IPS-11a (cell line): ENCODE measurements at regions not wholly inside any gene's neighbourhood (a gene's known extent, or its start where the extent isn't known, plus 50 kb on each side); places are given as distances from the start of the nearest gene placed in this dataset.

Experiments
- H3K4me3 ChIP-seq: one replicate; pipeline ENCODE4 v1.5.1; 2013; ENCODE audit warnings: low read depth, low read length, control low read depth

DNA sequence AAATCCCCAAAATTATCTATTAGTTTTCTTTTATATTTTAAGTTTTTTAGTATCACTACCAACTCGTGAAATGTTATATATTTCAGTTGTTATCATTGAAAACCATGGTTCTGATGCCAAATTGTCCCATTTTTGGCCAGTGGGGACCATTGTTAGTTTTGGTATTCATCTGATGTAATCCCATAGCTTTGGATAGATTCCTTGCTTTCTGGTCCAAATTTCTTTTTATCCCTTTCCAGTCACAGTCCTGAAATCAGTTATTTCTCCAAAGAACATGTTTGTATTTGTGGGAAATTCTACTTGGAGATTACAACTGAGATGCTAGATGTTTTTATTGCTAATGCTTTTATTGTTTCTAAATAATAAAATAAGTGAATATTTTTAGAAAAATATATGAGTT is 976.8 kb upstream of the CRIM1 start:
- H3K4me3 ChIP-seq: no peak overlapping the region

DNA sequence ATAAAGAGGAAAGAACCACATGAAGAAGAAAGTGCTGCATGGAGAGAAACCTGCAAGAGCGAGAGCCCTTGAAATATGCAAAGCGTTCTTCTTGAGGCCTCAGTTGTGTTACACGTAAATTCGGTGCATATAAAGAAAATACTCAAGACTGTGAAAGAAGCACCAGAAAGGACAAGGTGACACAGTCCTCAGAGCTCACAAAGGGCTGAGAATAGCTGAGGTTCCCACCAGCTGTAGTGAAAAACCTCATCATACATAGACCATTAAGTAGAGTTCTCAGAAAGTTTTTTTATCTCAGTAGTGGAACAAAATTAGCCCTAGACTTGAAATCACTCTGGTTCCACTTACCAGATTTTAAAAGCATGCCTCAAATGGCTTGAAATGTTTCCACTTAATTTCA is 980.7 kb upstream of the CRIM1 start:
- H3K4me3 ChIP-seq: no peak overlapping the region

DNA sequence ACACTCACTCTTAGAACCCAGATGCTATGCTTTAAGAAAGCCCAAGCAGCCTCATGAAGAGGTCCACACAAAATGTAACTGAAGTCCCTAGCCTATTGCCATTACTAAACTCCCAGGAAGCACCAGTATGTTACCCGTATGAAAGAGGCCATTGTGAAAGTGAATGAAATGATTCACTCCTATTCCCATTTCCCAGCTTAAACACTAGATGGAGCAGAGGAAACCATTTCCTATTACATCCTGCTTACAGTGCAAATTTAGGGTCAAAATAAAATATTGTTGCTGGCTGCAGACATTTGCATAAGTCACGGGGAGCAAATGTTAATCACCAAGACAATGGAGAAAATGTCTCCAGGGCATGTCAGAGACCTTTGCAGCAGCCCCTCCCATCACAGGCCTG is 989.7 kb upstream of the CRIM1 start:
- H3K4me3 ChIP-seq: no peak overlapping the region

GRCh38 chr2:35356332-35356731 is 999.2 kb upstream of the CRIM1 start:
- no peak overlapping the region for H3K4me3 ChIP-seq

GRCh38 chr2:35355056-35355455 is 1000.5 kb upstream of the CRIM1 start:
- H3K4me3 ChIP-seq: no peak overlapping the region

GRCh38 chr2:35347561-35347960 is 1008.0 kb upstream of the CRIM1 start:
- H3K4me3 ChIP-seq: no peak overlapping the region

- H3K4me3 ChIP-seq: no peak overlapping the region
These were observed 1012.4 kb upstream of the CRIM1 start for GRCh38 chr2:35343135-35343534.

DNA sequence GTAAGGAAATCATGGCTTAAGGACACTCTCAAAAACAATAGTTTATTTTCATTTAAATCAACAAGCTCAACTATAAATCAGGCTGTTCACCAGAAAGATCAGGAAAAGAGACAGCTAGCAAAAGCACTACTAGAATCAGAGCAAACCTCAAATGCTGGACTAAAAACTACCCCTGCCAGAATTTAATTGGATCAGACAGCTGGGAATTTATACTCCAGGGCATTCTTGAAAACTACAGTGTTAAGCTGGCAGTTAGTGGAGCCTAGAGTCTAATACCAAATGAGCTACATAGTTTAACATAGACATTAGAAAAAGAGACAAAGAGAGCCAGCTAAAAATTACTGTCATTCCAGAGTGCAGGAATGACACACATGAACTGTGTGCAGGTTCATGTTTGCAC is 1016.4 kb upstream of the CRIM1 start:
- H3K4me3 ChIP-seq: no peak overlapping the region

GRCh38 chr2:35337922-35338321 is 1017.7 kb upstream of the CRIM1 start:
- no peak overlapping the region for H3K4me3 ChIP-seq

GRCh38 chr2:35314049-35314448 is 1041.5 kb upstream of the CRIM1 start:
- H3K4me3 ChIP-seq: no peak overlapping the region

DNA sequence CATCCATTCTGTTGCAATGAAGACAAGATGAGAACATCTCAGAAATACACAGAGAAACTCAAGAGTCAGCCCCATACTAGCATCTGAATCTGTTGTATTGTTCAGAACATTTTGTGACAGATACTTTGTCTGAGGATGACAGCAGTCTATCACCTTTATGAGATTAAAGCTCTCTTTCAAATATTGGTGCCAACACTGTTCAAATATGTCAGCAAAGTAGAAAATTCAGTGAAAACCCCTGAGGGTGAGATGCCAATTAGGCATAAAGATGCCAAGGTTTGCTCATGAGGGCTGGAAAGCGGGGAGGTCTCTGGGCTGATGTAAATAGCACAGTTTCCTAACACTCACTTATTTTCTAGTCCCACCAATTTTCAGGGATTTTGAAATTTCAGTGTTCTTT is 1054.2 kb upstream of the CRIM1 start:
- H3K4me3 ChIP-seq: no peak overlapping the region

- H3K4me3 ChIP-seq: no peak overlapping the region
These were observed 1057.1 kb upstream of the CRIM1 start for GRCh38 chr2:35298493-35298892.

DNA sequence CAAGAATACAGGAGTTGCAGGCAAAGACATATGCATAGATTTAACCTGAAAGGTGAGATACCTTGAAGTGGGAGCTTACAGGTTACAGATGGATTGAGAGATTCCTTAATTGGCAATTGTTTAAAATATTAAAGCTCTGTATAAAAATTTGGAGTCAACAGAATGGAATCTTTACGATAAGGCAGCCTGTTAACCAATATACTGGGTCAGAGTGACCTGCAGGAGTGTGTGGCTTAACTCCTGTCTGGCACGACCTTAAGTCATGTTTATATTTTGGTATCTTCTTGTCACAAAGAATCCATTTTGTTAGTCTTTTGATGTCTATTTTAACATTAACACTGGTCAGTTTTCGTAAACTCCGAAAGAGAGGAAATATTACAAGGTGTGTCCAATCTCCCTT is 1058.2 kb upstream of the CRIM1 start:
- no peak overlapping the region for H3K4me3 ChIP-seq

GRCh38 chr2:35294636-35295263 is 1060.8 kb upstream of the CRIM1 start:
- H3K4me3 ChIP-seq: no peak overlapping the region

DNA sequence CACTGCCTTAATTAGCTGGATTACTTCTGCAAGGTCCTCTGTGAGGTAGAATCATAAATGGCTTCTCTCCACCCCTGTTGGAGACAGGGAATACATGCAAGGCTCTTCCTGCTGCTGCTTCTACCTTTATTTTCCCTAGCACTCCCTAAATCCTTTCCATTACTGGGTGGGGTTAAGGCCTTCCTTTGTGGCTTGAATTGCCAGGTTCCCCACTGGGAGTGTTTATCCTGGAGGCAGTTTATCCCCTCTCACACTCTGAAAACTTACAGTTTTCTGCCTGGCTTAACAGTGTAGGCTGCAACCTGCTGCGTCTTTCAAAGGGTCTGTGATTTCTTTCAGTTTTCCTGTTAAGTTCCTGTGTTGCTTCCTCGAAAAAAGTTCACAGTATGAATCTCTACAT is 1062.3 kb upstream of the CRIM1 start:
- H3K4me3 ChIP-seq: no peak overlapping the region

DNA sequence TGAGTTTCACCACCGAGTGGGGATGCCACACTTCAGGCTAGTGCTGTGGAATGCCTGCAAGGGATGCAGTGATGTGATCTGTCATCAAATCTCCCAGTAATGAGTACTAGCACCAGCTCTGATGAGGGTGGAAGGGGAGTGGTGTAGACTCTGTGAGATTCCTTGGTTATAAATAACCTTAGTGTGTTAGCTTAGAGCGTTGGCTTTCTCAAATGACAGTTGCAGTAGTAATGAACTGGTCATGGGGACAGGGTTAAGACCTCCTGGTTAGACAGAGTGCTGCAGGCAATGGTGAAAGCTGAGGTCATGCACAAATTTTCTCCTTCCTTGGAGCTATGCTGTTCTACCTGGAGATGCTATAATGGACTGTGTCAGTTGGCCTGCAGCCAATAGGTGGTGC is 1063.4 kb upstream of the CRIM1 start:
- no peak overlapping the region for H3K4me3 ChIP-seq

DNA sequence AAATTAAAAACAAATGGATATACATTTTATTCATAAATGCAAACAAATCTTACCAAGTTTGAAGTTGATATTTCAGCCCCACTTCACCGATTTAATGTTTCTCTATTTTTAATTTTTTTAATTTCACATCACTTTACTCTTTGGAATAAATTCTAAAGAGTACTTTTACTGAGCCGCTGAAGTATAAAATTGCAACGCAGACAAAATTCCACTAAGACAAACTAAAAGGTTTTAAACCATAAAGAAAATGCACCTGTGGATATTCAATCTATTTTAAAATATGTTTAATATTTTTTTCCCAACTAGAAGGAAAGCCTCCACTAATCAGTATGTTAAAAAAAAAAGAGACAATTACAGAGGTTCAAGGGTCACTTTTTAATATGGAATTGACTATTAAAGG is 1073.9 kb upstream of the CRIM1 start:
- no peak overlapping the region for H3K4me3 ChIP-seq

DNA sequence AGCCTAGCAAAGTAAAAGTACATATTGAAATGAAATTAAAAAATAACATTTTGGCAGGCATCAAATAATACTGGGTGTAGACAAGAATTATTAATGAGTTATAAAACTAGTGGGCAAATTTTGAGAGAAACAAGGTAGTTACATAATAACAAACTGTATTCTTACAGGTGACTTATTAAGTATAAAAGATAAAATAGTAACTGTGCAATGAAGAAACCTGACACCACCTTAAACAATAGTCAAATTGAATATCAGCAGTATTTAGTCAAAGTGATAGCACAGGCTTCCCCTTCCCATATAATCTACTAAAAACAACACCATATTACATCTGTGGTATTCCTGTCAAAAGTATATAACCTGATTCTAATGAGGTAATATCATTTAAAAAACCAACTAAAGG is 1099.8 kb upstream of the CRIM1 start:
- H3K4me3 ChIP-seq: no peak overlapping the region

GRCh38 chr2:35251156-35251555 is 1104.4 kb upstream of the CRIM1 start:
- H3K4me3 ChIP-seq: no peak overlapping the region

DNA sequence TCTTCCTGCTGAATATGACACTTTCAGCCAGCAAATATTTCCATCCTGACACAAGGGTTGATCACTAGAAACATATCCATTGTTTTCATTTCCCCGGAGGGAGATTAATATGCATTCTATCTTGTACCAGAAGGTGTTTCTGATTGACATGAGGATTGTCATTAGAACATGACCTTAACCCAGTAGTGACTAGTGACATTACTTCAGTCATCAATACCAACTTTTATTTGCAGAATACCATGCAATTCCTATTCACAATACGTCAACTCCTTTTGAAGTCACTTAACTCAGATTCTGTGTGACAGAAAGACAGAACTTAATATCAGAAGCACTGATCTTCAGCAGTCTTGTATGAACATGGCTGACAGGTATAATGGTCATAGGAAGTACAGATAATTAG is 1108.9 kb upstream of the CRIM1 start:
- H3K4me3 ChIP-seq: no peak overlapping the region

DNA sequence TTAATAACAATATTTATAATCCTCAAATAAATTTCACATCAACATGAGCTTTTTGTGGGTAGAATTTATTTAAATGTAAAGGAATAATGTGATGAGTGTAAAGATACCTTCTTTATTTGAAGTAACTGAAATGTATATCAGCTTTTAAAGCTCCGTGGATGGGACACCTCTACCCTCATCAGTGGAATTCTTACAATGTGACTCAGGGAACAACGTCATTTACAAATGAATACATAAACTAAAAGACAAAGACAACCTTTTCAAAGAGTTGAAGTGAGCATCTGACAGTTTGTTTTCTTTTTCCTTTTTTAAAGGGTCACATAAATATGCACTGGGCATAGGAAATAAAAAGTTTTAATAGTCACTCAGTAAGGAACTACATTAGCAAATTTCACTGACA is 1127.0 kb upstream of the CRIM1 start:
- no peak overlapping the region for H3K4me3 ChIP-seq

GRCh38 chr2:35220461-35220860 is 1135.1 kb upstream of the CRIM1 start:
- H3K4me3 ChIP-seq: no peak overlapping the region

GRCh38 chr2:35204881-35205280 is 1150.7 kb upstream of the CRIM1 start:
- H3K4me3 ChIP-seq: no peak overlapping the region

DNA sequence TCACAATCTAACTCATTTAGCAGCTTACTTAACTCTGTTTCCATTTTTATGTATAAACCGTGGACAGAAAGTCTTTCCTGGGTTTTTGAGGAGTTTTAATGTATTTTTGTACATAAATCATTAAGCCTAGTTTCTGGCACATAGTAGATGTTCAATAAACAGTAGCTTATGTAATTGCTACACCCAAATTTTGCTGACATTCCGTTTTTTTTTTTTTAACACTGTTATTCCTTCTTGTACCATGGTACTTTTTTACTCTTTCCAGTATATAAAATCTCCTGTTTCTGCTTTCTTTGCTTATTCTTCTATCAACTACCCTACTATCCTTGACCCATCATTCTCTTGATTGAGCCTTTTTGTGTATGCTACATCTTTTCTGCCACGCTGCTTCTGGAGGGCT is 1151.3 kb upstream of the CRIM1 start:
- no peak overlapping the region for H3K4me3 ChIP-seq
